ENCODE measurements at regions not wholly inside any gene's neighbourhood (a gene's known extent, or its start where the extent isn't known, plus 50 kb on each side); places are given as distances from the start of the nearest gene placed in this dataset.

- TF ChIP-seq ZNF530 (CRISPR knock-in tag; IDR thresholded peaks at IDR 0.05; ENCODE audit: low read depth) = no peak
- TF ChIP-seq RERE (CRISPR knock-in tag; IDR thresholded peaks at IDR 0.05; ENCODE audit: low read depth) = no peak
- TF ChIP-seq, protein P1, sequence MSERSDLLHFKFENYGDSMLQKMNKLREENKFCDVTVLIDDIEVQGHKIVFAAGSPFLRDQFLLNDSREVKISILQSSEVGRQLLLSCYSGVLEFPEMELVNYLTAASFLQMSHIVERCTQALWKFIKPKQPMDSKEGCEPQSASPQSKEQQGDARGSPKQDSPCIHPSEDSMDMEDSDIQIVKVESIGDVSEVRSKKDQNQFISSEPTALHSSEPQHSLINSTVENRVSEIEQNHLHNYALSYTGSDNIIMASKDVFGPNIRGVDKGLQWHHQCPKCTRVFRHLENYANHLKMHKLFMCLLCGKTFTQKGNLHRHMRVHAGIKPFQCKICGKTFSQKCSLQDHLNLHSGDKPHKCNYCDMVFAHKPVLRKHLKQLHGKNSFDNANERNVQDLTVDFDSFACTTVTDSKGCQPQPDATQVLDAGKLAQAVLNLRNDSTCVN (CRISPR knock-in tag; IDR thresholded peaks at IDR 0.05; ENCODE audit: borderline replicate concordance) = no peak
- no peak for TF ChIP-seq POLR2AphosphoS5 (IDR thresholded peaks at IDR 0.05; ENCODE audit: low read depth, low read length)
- TF ChIP-seq, protein P2, sequence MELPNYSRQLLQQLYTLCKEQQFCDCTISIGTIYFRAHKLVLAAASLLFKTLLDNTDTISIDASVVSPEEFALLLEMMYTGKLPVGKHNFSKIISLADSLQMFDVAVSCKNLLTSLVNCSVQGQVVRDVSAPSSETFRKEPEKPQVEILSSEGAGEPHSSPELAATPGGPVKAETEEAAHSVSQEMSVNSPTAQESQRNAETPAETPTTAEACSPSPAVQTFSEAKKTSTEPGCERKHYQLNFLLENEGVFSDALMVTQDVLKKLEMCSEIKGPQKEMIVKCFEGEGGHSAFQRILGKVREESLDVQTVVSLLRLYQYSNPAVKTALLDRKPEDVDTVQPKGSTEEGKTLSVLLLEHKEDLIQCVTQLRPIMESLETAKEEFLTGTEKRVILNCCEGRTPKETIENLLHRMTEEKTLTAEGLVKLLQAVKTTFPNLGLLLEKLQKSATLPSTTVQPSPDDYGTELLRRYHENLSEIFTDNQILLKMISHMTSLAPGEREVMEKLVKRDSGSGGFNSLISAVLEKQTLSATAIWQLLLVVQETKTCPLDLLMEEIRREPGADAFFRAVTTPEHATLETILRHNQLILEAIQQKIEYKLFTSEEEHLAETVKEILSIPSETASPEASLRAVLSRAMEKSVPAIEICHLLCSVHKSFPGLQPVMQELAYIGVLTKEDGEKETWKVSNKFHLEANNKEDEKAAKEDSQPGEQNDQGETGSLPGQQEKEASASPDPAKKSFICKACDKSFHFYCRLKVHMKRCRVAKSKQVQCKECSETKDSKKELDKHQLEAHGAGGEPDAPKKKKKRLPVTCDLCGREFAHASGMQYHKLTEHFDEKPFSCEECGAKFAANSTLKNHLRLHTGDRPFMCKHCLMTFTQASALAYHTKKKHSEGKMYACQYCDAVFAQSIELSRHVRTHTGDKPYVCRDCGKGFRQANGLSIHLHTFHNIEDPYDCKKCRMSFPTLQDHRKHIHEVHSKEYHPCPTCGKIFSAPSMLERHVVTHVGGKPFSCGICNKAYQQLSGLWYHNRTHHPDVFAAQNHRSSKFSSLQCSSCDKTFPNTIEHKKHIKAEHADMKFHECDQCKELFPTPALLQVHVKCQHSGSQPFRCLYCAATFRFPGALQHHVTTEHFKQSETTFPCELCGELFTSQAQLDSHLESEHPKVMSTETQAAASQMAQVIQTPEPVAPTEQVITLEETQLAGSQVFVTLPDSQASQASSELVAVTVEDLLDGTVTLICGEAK (IDR thresholded peaks at IDR 0.05) = no peak
- TF ChIP-seq, protein P2 (CRISPR knock-in tag; IDR thresholded peaks at IDR 0.05) = no peak
- no peak for TF ChIP-seq JUND (CRISPR knock-in tag; IDR thresholded peaks at IDR 0.05)
- no peak for TF ChIP-seq TAF1 (CRISPR knock-in tag; IDR thresholded peaks at IDR 0.05)
- TF ChIP-seq REST (IDR thresholded peaks at IDR 0.05; ENCODE audit: borderline replicate concordance in 1 of 2, low read depth in 1 of 2, low read length in 2 of 2) = no peak
- no peak for TF ChIP-seq ZBTB8A (CRISPR knock-in tag; IDR thresholded peaks at IDR 0.05; ENCODE audit: borderline replicate concordance, low read depth)
- TF ChIP-seq, protein P3, sequence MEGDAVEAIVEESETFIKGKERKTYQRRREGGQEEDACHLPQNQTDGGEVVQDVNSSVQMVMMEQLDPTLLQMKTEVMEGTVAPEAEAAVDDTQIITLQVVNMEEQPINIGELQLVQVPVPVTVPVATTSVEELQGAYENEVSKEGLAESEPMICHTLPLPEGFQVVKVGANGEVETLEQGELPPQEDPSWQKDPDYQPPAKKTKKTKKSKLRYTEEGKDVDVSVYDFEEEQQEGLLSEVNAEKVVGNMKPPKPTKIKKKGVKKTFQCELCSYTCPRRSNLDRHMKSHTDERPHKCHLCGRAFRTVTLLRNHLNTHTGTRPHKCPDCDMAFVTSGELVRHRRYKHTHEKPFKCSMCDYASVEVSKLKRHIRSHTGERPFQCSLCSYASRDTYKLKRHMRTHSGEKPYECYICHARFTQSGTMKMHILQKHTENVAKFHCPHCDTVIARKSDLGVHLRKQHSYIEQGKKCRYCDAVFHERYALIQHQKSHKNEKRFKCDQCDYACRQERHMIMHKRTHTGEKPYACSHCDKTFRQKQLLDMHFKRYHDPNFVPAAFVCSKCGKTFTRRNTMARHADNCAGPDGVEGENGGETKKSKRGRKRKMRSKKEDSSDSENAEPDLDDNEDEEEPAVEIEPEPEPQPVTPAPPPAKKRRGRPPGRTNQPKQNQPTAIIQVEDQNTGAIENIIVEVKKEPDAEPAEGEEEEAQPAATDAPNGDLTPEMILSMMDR (CRISPR knock-in tag; IDR thresholded peaks at IDR 0.05) = no peak
- no peak for TF ChIP-seq ZNF709 (CRISPR knock-in tag; IDR thresholded peaks at IDR 0.05)
- TF ChIP-seq CEBPG (CRISPR knock-in tag; IDR thresholded peaks at IDR 0.05) = no peak
These were observed 434.7 kb downstream of the BRD1 start for GRCh38 chr22:49392841-49393510.

All from HepG2 (cell line).